Esophagus squamous epithelium (tissue), 4 donors: ENCODE measurements at regions not wholly inside any gene's neighbourhood (a gene's known extent, or its start where the extent isn't known, plus 50 kb on each side); places are given as distances from the start of the nearest gene placed in this dataset.

Source experiments
- CTCF ChIP-seq, 6 experiments: fragments of 450-650 bp in 4 of 6; fragments of 200-600 bp in 2 of 6; sonication (generic) in 2 of 6; IDR thresholded peaks; one replicate each; pipeline ENCODE4 v1.5.1; 2016 to 2019; ENCODE audit warnings: antibody characterized with exemption in 6 of 6, mild to moderate bottlenecking in 4 of 6, moderate library complexity in 4 of 6
- POLR2A ChIP-seq, 4 donors: fragments of 450-650 bp; IDR thresholded peaks; one replicate each; pipeline ENCODE4 v1.6.1; 2017; ENCODE audit warnings: antibody characterized with exemption in 4 of 4, mild to moderate bottlenecking in 4 of 4, moderate library complexity in 3 of 4

- TF ChIP-seq CTCF (IDR thresholded peaks at IDR 0.05) (no peak), POLR2A (IDR thresholded peaks at IDR 0.05) (no peak)
Measured at GRCh38 chr15:62449638-62450037, 284.6 kb upstream of the C2CD4B start.
